ENCODE measurements at regions not wholly inside any gene's neighbourhood (a gene's known extent, or its start where the extent isn't known, plus 50 kb on each side); places are given as distances from the start of the nearest gene placed in this dataset.

- TF ChIP-seq ZNF142 (CRISPR knock-in tag; IDR thresholded peaks at IDR 0.05) (no peak), SOX13 (IDR thresholded peaks at IDR 0.05) (no peak), SOX13 (CRISPR knock-in tag; conservative IDR thresholded peaks at IDR 0.05 in 1 of 2, IDR thresholded peaks at IDR 0.05 in 1 of 2) (no peak), SP140L (CRISPR knock-in tag; IDR thresholded peaks at IDR 0.05; ENCODE audit: borderline replicate concordance) (no peak), FOXJ3 (CRISPR knock-in tag; IDR thresholded peaks at IDR 0.05; ENCODE audit: borderline replicate concordance) (no peak), RERE (CRISPR knock-in tag; IDR thresholded peaks at IDR 0.05; ENCODE audit: low read depth) (no peak), ZNF275 (CRISPR knock-in tag; IDR thresholded peaks at IDR 0.05; ENCODE audit: borderline replicate concordance) (no peak), RELA (CRISPR knock-in tag; IDR thresholded peaks at IDR 0.05) (no peak)
Measured at GRCh38 chr2:4597400-4597799, 894.0 kb downstream of the DCDC2C start (continued).
